Motor neuron (in vitro differentiated cells): ENCODE measurements at regions not wholly inside any gene's neighbourhood (a gene's known extent, or its start where the extent isn't known, plus 50 kb on each side); places are given as distances from the start of the nearest gene placed in this dataset.
A peak's percentile ranks its signal among the peaks of the same experiment; 100 is the strongest.

Source experiments
- ATAC-seq, 8 experiments: fragments of 200-7000 bp; cut with Tn5 transposase; replicated peaks in 6 of 8; 2 replicates each; pipeline ENCODE4 v1.8.0; 2021; ENCODE audit warnings: mild to moderate bottlenecking in 8 of 8, moderate library complexity in 8 of 8
- H3K27ac ChIP-seq, 2 donors: fragments of 250-450 bp; sonication (Bioruptor Pico); 2 replicates each; pipeline ENCODE4 v1.9.0; 2021; ENCODE audit warnings: antibody characterized with exemption in 2 of 2, mild to moderate bottlenecking in 2 of 2, moderate library complexity in 1 of 2
- H3K4me1 ChIP-seq, 2 donors: fragments of 250-450 bp; sonication (Bioruptor Pico); replicated peaks in 1 of 2; 2 replicates each; pipeline ENCODE4 v1.6.1; 2021; ENCODE audit warnings: antibody characterized with exemption in 2 of 2, mild to moderate bottlenecking in 2 of 2, moderate library complexity in 1 of 2
- H3K4me3 ChIP-seq, 5 donors: fragments of 250-450 bp; sonication (Bioruptor Pico); 2 replicates each; pipeline ENCODE4 v1.9.0; 2021; ENCODE audit warnings: antibody characterized with exemption in 5 of 5, mild to moderate bottlenecking in 5 of 5, moderate library complexity in 4 of 5
- WGBS, 10 experiments: fragments of 450-650 bp; shearing (Covaris generic); methylation state at CpG; one replicate each; pipeline ENCODE4 v1.0.0; 2022; 5-methylcytosine and 5-hydroxymethylcytosine counted together
- in situ Hi-C, 9 experiments: fragments of 400-800 bp; cut with MboI; loops; one replicate each; pipeline ENCODE4 v1.15.0; 2021; ENCODE audit warnings: low sequenced_read_pairs in 9 of 9, low pct_unique_long_range_greater_than_20kb in 2 of 9; ENCODE audit not compliant: unreplicated experiment in 9 of 9

DNA sequence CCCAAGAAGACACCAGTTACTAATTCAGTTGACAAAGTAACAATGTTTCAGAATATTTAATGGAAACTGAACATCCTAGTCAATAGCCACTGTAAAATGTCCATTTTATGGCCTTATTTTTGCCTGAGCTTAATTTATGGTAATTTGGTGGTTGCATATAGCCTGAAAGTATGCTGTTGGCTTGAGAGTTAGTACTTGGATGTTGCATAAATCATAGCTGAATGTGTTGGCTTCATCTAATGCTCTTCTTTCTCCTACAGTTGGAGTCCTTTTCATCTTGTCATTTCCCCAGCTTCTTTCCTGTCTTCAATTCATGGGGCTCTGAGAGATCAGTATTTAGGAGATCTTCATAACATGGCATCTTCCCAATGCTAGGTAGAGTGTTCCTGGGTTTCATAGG is 164.6 kb downstream of the MAT2B start:
- ATAC-seq, result peak in 4 of 8 experiments; percentile 36 to 61 (median 56)
- no peak overlapping the region for H3K27ac ChIP-seq
- no peak overlapping the region for H3K4me3 ChIP-seq
- peaks cover 0 to 6% of the 10 kb centered on the region in 2 donors for H3K4me1 ChIP-seq
- in situ Hi-C loops, result no loop called here

DNA sequence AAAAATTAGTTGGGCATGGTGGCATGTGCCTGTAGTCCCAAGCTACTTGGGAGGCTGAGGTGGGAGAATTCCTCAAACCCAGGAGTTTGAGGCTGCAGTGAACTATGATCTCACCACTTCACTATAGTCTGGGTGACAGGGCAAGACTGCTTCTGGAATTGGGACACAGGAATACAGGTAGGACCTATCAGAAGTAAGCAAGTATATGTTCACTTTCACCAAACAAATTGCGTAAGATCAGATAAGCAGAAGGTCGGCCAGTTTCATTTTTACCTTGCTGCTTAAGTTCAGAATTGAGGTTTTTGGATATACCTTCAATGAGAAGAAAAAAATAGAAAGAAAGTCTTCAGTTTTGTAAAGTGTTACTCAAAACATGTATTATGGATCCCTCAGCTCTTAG is 171.7 kb downstream of the MAT2B start:
- ATAC-seq, result no peak
- whole genome bisulfite sequencing, 10 experiments, result 42 to 100% (median 85%) methylated on average over 2 of the region's 2 CpGs; no CpG with 5 or more reads in 1 of the 10 experiments
- Histone ChIP-seq H3K4me1 (no peaks in the 10 kb centered on the region), H3K4me3 (no peak overlapping the region), H3K27ac (no peak overlapping the region)
- in situ Hi-C loops, result no loop called here

DNA sequence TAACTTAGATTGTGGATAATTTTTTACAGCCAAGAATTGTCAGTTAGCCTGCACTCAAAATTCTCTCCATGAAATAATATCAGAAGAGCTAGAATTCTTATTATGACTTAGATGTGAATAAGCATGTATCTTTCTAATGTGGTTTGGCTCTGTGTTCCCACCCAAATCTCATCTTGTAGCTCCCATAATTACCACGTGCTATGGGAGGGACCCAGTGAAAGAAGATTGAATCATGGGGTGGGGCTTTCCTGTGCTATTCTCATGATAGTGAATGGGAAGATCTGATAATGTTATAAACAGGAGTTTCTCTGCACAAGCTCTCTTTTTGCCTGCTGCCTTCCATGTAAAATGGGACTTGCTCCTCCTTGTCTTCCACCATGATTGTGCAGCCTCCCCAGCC is 176.8 kb downstream of the MAT2B start:
- in situ Hi-C loops, result no loop called here
- Histone ChIP-seq H3K4me1 (no peaks in the 10 kb centered on the region), H3K4me3 (no peak overlapping the region), H3K27ac (no peak overlapping the region)
- ATAC-seq, result peak in 2 of 8 experiments; percentile 49 to 93
- 0 to 100% (median 30%) methylated on average over 1 of the region's 1 CpG; no CpG with 5 or more reads in 4 of the 10 experiments for WGBS, 10 experiments

DNA sequence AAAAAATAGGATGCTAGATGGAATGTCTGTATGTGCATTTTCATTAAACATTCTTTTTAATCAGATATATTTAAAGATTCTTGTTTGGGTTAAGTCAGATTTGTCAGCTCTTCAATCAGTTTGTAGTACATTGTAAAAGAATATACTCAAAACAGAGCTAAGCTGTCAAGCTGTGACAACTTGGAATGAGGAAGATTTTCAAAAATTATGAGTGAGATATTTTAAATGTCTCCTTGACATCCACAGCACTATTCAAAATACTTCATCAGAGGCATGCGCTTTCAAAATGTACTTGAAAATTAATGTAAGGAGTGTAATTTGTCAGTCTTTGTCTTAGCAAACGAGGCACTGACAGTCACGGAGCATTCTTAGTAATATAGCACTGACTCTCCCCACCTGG is 182.0 kb downstream of the MAT2B start:
- no peaks in the 10 kb centered on the region for H3K4me1 ChIP-seq
- in situ Hi-C loops, result no loop called here
- 0 to 95% (median 83%) methylated on average over 1 to 3 of the region's 3 CpGs; no CpG with 5 or more reads in 1 of the 10 experiments for WGBS, 10 experiments
- no peak for ATAC-seq
- H3K4me3 ChIP-seq, result no peak overlapping the region
- no peak overlapping the region for H3K27ac ChIP-seq

DNA sequence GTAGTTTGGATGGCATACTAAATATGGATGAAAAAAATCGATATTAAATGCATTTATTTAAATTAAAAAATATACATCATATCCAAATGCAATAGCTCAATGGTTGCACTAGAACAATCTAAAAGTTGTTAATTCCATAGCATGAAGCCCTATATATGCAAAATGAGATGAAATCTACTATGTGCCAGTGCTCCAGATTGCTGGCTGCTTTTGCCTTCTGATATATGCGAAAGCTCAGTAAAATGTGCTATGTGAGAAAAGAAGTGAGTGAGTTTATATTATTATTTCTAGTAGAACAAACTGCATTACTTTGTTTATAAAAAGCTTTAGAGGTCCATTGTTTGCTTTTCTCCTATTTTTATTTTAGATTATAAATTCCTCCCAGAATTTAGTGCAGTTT is 186.7 kb downstream of the MAT2B start:
- H3K4me3 ChIP-seq, result no peak overlapping the region
- no peak for ATAC-seq
- 24 to 100% (median 95%) methylated on average over 1 to 2 of the region's 2 CpGs for WGBS, 10 experiments
- in situ Hi-C loops, result no loop called here
- no peak overlapping the region for H3K27ac ChIP-seq
- peaks cover 7 to 16% of the 10 kb centered on the region in 2 donors for H3K4me1 ChIP-seq

DNA sequence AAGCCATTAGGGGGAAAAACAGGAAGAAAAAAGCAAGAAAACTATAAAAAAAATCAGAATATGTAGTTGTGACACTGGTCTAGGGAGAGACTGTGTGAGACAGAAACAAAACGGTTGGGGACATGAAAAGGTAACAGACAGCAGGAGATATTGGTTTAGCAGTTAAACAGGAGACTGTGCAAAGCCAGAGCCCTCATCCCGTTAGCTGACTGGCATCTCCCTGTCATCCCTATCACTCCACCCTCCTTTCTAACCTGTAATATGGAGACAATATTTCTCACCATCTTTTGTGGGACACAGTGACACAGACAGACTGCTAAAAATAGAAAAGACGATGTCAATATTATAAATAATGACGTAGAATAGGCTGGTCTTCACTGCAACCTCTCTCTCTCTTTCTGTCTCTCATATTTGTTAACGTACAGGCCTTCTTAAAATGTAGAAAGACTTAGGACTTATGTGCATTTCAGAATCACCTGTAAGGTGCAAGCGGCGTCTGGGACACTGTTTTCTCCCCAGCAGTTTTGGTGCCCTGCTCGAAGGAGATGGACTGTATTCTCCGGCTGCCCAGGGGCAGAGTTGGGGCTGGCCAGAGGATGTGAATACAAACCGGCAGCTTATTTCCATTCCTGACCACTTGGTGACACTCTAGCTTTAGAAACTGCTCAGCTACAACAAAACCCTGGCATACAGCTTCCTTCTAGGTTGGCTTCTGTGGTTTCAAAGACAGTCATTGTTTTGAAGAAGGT is 190.6 kb downstream of the MAT2B start:
- ATAC-seq, result peak; percentile 98 to 100 (median 99)
- WGBS, 10 experiments, result 0 to 51% (median 23%) methylated on average over 2 to 9 of the region's 10 CpGs; no CpG with 5 or more reads in 1 of the 10 experiments
- Histone ChIP-seq H3K4me1 (peaks cover 7 to 16% of the 10 kb centered on the region in 2 donors), H3K4me3 (no peak overlapping the region), H3K27ac (peak overlapping the region in 1 of 2 donors; percentile 2)
- in situ Hi-C loops, result no loop called here

DNA sequence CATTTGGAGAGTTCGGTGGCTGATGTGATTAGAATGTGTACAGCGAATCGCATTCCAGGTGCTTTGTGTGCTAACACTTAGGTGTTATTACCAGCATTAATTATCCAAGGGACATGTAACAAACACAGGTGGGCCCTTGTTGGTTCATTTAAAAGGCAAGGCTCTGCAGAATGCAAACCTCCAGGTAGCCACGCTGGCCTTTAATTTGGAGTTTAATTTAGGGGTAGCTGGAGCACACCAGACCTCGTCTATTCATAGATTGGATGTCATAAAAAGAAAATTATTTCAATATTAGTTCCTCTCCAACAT is 191.1 kb downstream of the MAT2B start:
- no peak overlapping the region for H3K27ac ChIP-seq
- ATAC-seq, result peak in 1 of 8 experiments; percentile 42
- no peak overlapping the region for H3K4me3 ChIP-seq
- peaks cover 7 to 16% of the 10 kb centered on the region in 2 donors for H3K4me1 ChIP-seq
- in situ Hi-C loops, result no loop called here
- 6 to 35% (median 17%) methylated on average over 2 to 5 of the region's 5 CpGs; no CpG with 5 or more reads in 4 of the 10 experiments for WGBS, 10 experiments

DNA sequence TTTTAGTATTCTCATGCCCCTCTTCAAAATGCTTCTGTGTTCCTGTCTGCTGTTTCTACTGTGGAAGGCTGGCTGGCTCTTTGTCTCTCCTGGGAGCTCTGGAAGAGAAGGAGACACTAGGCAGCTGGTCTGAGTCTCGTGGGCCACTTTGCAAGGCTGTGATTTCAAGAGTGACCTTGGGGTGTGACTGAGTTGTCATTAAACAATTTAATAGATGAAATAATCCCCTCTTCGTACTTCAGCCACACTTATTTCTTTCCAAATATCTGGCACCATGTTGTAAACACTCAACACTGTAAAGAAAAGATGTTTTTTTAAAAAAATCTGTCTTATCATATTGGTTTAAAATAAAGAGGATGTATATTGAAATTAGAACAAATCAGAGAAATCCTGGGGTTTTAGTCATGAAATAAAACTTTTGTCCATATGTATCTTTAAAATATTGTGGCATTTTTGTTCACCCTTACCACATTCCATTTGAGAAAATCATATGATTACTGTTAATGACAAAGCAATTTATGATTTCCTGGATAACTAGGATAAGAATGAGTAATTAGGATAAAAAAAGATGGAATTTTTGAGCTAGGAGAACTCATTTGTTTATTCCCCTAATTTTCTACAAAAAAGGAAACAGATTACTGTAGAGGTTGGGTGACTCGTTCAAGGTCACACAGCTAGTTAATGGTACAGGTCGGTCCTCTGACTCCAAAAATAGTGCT is 200.8 kb downstream of the MAT2B start:
- in situ Hi-C loops, result loop anchor here in 2 of 9 experiments (25.0 kb wide), 2 partner anchors 281 to 806 kb away; no protein-coding TSS in a partner anchor
- Histone ChIP-seq H3K4me3 (no peak overlapping the region), H3K27ac (no peak overlapping the region), H3K4me1 (peaks cover 0 to 5% of the 10 kb centered on the region in 2 donors)
- WGBS, 10 experiments, result 0 to 77% (median 50%) methylated on average over 1 to 4 of the region's 4 CpGs; no CpG with 5 or more reads in 1 of the 10 experiments
- no peak for ATAC-seq

DNA sequence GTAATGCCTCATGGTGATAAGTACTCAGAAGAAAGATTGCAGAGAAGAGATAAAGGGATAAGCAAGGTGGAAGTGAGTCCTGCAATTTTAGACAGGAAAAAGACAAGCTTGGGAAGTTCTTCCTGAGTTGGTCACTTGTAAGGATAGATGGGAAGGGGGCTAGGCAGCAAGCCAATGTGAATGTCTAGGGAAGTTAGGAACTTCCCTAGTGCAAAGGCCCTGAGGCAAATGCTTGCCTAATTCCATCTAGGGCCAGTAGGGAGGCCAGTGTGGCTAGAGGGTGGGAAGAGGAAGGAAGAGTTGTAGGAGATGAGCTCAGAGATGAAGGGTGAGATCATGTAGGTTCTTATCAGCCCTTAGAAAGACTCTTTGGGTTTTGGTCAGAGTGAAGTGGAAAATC is 206.6 kb downstream of the MAT2B start:
- H3K4me3 ChIP-seq, result no peak overlapping the region
- no peak overlapping the region for H3K27ac ChIP-seq
- H3K4me1 ChIP-seq, result peaks cover 0 to 2% of the 10 kb centered on the region in 2 donors
- in situ Hi-C loops, result loop anchor here in 2 of 9 experiments (25.0 kb wide), 2 partner anchors 275 to 800 kb away; no protein-coding TSS in a partner anchor
- no peak for ATAC-seq

DNA sequence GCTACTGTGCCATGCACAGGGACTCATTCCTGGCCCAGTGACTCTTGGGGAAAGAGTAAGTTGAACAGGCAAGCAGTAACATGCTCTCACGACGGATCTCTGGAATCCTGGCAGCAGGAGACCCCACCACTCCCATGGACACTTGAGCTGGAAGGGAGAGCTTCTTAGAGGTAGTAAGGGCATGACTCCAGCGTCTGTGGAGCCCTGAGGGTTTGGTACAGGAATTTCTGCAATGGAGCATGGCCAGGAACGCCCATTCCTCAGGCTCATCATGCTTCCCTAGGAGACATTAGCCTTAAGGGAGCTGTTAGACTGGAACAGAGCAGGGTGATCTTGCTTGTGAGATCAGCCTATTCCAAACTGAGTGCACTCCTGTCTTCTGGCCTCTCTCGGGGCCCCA is 212.9 kb downstream of the MAT2B start:
- 0 to 100% (median 36%) methylated on average over 1 to 5 of the region's 5 CpGs; no CpG with 5 or more reads in 2 of the 10 experiments for WGBS, 10 experiments
- Histone ChIP-seq H3K27ac (no peak overlapping the region), H3K4me1 (peaks cover 0 to 2% of the 10 kb centered on the region in 2 donors), H3K4me3 (no peak overlapping the region)
- in situ Hi-C loops, result loop anchor here in 2 of 9 experiments (25.0 kb wide), 2 partner anchors 269 to 794 kb away; no protein-coding TSS in a partner anchor
- peak in 3 of 8 experiments; percentile 80 to 94 (median 91) for ATAC-seq

DNA sequence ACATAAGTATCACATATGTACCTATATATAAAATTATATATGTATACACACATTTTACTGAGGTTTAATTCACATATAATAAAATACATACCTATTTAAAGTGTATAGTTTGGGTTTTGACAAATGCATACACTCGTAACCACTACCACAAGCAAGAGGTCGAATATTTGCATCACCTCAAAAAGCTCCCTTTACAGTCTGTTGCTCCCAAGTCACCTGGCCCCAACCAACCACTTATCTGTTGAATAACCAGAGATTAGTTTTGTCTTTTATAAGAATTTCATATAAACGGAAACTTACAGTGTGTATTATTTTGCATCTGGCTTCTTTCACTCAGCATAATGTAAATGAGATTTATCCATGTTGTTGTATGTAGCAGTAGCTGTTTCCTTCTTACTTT is 218.9 kb downstream of the MAT2B start:
- in situ Hi-C loops, result loop anchor here in 2 of 9 experiments (25.0 kb wide), 2 partner anchors 263 to 788 kb away; no protein-coding TSS in a partner anchor
- Histone ChIP-seq H3K27ac (no peak overlapping the region), H3K4me3 (no peak overlapping the region), H3K4me1 (no peaks in the 10 kb centered on the region)
- ATAC-seq, result no peak
- WGBS, 10 experiments, result 14 to 100% (median 97%) methylated on average over 1 to 3 of the region's 3 CpGs

DNA sequence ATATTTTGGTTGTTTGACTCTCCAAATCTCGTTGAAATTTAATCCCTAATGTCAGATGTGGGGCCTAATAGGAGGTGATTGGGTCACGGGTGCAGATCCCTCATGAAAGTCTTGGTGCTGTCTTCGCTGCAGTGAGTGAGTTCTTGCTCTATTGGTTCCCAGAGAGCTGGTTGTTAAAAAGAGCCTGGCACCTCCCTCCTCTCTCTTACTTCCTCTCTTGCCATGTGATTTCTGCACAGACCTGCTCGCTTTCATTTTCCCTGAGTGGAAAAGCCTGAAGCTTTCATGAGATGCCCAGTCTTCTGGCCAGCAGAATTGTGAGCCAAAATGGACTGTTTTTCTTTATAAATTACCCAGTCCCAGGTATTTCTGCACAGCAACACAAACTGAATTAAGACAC is 221.6 kb downstream of the MAT2B start:
- no peak for ATAC-seq
- Histone ChIP-seq H3K4me3 (no peak overlapping the region), H3K4me1 (no peaks in the 10 kb centered on the region), H3K27ac (no peak overlapping the region)
- in situ Hi-C loops, result no loop called here
- 0 to 100% (median 82%) methylated on average over 1 to 4 of the region's 4 CpGs; no CpG with 5 or more reads in 2 of the 10 experiments for WGBS, 10 experiments

DNA sequence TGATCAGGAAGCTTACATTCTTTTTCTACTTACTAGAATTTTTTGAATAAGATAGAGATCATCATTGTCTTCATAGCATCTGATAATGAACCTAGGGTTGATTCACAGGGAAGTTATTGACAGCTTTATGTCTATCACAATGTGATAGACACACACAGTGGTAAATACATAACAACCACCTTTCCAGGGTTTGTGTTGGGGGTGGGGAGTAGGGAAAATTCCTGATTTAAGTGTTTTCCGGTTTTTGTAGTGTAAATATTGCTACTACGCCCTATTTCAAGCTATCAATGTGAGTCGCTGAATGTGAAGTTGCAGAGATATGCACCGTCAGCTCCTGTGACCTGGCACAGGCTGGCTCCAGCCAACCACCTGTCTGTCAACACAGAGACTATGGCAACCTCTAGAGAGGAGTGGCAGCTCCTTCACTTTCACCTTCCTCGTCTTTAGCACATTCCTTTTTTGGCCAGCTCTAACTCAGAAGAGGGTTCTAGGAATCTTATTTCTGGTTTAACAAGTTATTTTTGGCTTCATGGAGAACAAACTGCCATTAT is 224.9 kb downstream of the MAT2B start:
- no peak for ATAC-seq
- Histone ChIP-seq H3K27ac (no peak overlapping the region), H3K4me1 (no peaks in the 10 kb centered on the region), H3K4me3 (no peak overlapping the region)
- 10 to 88% (median 57%) methylated on average over 1 to 5 of the region's 5 CpGs; no CpG with 5 or more reads in 4 of the 10 experiments for WGBS, 10 experiments
- in situ Hi-C loops, result no loop called here
